Prostate gland (tissue), 2 donors: ENCODE measurements at regions not wholly inside any gene's neighbourhood (a gene's known extent, or its start where the extent isn't known, plus 50 kb on each side); places are given as distances from the start of the nearest gene placed in this dataset.

ENCODE experiments used
- DNase-seq: peaks from one replicate; pipeline ENCODE4 v3.0.0-alpha.2; 2019; ENCODE audit warnings: low spot score
- H3K27ac ChIP-seq, 2 donors: fragments of 200-600 bp; sonication (generic); 2 replicates each; pipeline ENCODE4 v1.5.1; 2017 to 2019
- H3K27me3 ChIP-seq: fragments of 200-600 bp; sonication (generic); replicated peaks from 2 replicates; pipeline ENCODE4 v1.5.1; 2019; ENCODE audit not compliant: insufficient read depth
- H3K36me3 ChIP-seq, 2 donors: fragments of 200-600 bp; sonication (generic); 1 replicate in 1 of 2; 2 replicates in 1 of 2; pipeline versions ENCODE4 v1.5.1 to v1.8.1; 2017 to 2019
- H3K4me1 ChIP-seq: fragments of 200-600 bp; sonication (generic); replicated peaks from 2 replicates; pipeline ENCODE4 v1.5.1; 2019
- H3K4me3 ChIP-seq, 2 donors: fragments of 200-600 bp; sonication (generic); 2 replicates each; pipeline ENCODE4 v1.5.1; 2017 to 2019
- H3K9me3 ChIP-seq: fragments of 200-600 bp; sonication (generic); 2 replicates; pipeline ENCODE4 v1.5.1; 2017
- POLR2A ChIP-seq: fragments of 450-650 bp; IDR thresholded peaks from one replicate; pipeline ENCODE4 v1.6.1; 2016; ENCODE audit warnings: antibody characterized with exemption, mild to moderate bottlenecking
- POLR2AphosphoS5 ChIP-seq: sonication (generic); formaldehyde crosslinking; IDR thresholded peaks from one replicate; pipeline ENCODE4 v1.6.1; 2017; ENCODE audit warnings: antibody characterized with exemption
- WGBS: methylation state at CpG from one replicate; pipeline ENCODE4 v1.1.5; 2018; 5-methylcytosine and 5-hydroxymethylcytosine counted together
- intact Hi-C: fragments of 100-400 bp; cut with DNase I; formaldehyde crosslinking; loops from one replicate; pipeline ENCODE4 v1.14.2; 2022
- TF ChIP-seq, protein P1 (sequence below), 4 experiments: fragments of 200-600 bp in 2 of 4; fragments of 450-650 bp in 2 of 4; sonication (generic) in 2 of 4; IDR thresholded peaks; 1 replicate in 3 of 4; 2 replicates in 1 of 4; pipeline ENCODE4 v1.5.1; 2016 to 2019; ENCODE audit warnings: antibody characterized with exemption in 4 of 4, mild to moderate bottlenecking in 2 of 4, moderate library complexity in 2 of 4

DNA sequence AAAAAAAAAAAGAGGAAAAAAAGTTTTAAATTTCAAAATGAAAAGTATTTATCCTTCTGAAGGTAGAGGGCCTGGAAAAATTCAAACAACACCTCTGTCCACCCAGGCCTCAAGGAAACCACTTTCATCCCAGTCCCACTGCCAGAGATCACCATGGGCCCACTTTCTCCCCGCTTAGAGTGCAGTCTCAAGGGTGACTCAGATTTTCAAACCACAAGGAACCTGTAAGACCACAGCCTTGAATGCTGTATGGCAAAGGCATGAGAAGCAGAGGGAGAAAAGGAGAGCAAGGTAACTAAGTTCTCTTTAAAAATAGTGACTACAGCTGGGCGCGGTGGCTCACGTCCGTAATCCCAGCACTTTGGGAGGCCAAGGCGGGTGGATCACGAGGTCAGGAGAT lies 87.9 kb upstream of the PACRGL start:
- Histone ChIP-seq H3K27ac (no peak overlapping the region), H3K36me3 (no peaks in the 10 kb centered on the region), H3K4me1 (no peaks in the 10 kb centered on the region), H3K4me3 (no peak overlapping the region), H3K27me3 (no peaks in the 10 kb centered on the region), H3K9me3 (no peaks in the 10 kb centered on the region)
- intact Hi-C loops: no loop called here
- TF ChIP-seq POLR2AphosphoS5 (no peak), POLR2A (no peak)
- TF ChIP-seq, protein P1, sequence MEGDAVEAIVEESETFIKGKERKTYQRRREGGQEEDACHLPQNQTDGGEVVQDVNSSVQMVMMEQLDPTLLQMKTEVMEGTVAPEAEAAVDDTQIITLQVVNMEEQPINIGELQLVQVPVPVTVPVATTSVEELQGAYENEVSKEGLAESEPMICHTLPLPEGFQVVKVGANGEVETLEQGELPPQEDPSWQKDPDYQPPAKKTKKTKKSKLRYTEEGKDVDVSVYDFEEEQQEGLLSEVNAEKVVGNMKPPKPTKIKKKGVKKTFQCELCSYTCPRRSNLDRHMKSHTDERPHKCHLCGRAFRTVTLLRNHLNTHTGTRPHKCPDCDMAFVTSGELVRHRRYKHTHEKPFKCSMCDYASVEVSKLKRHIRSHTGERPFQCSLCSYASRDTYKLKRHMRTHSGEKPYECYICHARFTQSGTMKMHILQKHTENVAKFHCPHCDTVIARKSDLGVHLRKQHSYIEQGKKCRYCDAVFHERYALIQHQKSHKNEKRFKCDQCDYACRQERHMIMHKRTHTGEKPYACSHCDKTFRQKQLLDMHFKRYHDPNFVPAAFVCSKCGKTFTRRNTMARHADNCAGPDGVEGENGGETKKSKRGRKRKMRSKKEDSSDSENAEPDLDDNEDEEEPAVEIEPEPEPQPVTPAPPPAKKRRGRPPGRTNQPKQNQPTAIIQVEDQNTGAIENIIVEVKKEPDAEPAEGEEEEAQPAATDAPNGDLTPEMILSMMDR (IDR thresholded peaks at IDR 0.05): no peak
- DNase-seq: no peak
- WGBS: 82% methylated on average over 7 of the region's 7 CpGs

DNA sequence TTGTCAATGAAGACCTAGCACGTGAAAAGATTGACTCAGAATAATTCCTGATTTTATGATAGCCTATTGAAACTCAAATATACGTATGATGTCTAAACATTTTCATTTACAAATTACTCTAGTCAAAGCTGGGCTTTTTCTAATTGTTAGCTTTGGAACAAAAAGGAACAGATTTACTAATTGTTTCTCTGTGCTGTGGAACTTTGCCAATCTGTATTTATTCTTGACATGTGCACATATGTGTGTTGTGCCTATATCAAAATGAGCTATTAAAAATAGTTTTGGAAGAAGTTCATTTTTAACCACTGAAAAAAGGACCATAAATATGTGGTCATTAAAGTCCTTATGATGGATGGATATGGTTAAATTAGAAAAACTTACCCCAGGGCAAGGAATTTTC lies 85.4 kb upstream of the PACRGL start:
- TF ChIP-seq POLR2A (no peak), POLR2AphosphoS5 (no peak)
- TF ChIP-seq, protein P1 (IDR thresholded peaks at IDR 0.05): no peak
- Histone ChIP-seq H3K27ac (no peak overlapping the region), H3K9me3 (no peaks in the 10 kb centered on the region), H3K36me3 (no peaks in the 10 kb centered on the region), H3K4me3 (no peak overlapping the region), H3K4me1 (no peaks in the 10 kb centered on the region), H3K27me3 (no peaks in the 10 kb centered on the region)
- 58% methylated on average over 2 of the region's 2 CpGs for WGBS
- intact Hi-C loops: no loop called here
- no peak for DNase-seq

DNA sequence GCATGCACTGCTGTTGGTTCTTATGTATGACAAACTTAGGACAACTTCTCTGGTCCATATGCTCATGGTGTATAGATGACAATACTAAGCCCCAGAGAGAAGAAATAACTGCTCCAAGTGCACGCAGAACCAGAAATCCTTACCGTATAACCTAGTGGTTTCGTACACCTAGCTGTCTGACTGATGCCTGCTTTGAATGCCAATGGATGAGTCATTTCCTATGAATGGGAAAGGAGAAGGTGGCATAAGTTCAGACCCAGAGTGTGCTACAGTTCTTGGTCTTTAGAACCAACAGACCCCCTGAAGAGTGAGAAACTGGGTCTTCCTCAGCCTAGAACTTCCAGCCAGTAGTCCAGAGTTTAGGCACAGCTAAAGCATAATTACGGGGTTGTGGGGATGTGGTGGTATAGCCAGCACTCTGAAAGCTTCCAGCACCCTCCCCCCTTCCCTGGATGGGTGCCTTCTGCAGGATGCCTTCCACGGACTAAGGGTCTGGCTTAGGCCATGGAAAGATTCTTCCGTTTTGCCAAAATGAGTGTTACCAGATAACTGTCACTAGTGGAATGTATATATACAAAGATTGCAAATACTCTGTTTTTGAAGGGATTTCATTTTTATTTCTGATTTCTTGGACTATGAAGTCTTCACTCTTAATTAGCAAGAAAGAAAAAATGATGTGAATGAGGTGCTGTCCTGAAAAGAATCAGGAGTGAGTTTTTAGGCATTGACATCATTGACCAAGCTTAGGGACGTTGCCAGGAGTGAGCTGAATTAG lies 84.6 kb upstream of the PACRGL start:
- 86% methylated on average over 7 of the region's 7 CpGs for WGBS
- DNase-seq: no peak
- Histone ChIP-seq H3K4me1 (no peaks in the 10 kb centered on the region), H3K36me3 (no peaks in the 10 kb centered on the region), H3K27ac (no peak overlapping the region), H3K4me3 (no peak overlapping the region), H3K9me3 (no peaks in the 10 kb centered on the region), H3K27me3 (no peaks in the 10 kb centered on the region)
- TF ChIP-seq POLR2A: no peak
- no peak for TF ChIP-seq POLR2AphosphoS5
- TF ChIP-seq, protein P1 (IDR thresholded peaks at IDR 0.05): no peak
- intact Hi-C loops: no loop called here

DNA sequence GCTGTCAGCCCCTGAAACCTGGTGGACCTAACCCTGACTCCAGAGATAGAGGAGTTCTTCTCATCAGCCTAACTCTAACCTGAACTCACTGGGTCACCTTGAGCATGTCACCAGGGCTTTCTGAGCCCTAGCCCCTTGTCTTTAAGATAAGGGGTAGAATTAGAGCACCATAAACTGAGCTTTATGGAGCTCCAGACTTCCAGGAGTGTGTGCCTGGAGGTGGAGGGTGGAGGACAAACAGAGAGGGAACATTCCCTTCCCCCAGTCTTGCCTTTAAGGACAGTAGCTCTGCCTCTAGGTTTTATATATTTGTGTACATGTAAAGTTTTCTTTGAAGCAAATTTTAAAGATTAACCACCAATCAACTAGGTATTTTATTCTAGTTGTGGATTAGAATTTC lies 83.9 kb upstream of the PACRGL start:
- TF ChIP-seq POLR2A (no peak), POLR2AphosphoS5 (peak; percentile 31)
- TF ChIP-seq, protein P1 (IDR thresholded peaks at IDR 0.05): no peak
- Histone ChIP-seq H3K9me3 (no peaks in the 10 kb centered on the region), H3K4me1 (no peaks in the 10 kb centered on the region), H3K4me3 (no peak overlapping the region), H3K36me3 (no peaks in the 10 kb centered on the region), H3K27me3 (no peaks in the 10 kb centered on the region), H3K27ac (no peak overlapping the region)
- intact Hi-C loops: no loop called here
- DNase-seq: peak; percentile 8

DNA sequence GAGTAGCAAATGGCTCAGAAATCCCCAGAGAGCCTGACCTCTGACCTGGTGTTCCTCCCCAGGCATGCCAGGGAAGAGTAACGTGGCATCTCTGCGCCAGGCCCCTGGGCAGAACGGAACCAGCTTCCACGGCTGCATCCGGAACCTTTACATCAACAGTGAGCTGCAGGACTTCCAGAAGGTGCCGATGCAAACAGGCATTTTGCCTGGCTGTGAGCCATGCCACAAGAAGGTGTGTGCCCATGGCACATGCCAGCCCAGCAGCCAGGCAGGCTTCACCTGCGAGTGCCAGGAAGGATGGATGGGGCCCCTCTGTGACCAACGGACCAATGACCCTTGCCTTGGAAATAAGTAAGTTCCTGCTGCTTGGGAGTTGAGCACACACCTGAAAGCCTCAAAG lies 83.4 kb upstream of the PACRGL start:
- no peak for DNase-seq
- TF ChIP-seq, protein P1 (IDR thresholded peaks at IDR 0.05): no peak
- no peak for TF ChIP-seq POLR2A
- no peak for TF ChIP-seq POLR2AphosphoS5
- no peak overlapping the region for H3K27ac ChIP-seq
- intact Hi-C loops: no loop called here
- no peaks in the 10 kb centered on the region for H3K27me3 ChIP-seq
- no peak overlapping the region for H3K4me3 ChIP-seq
- no peaks in the 10 kb centered on the region for H3K36me3 ChIP-seq
- WGBS: 71% methylated on average over 8 of the region's 8 CpGs
- H3K4me1 ChIP-seq: no peaks in the 10 kb centered on the region
- H3K9me3 ChIP-seq: no peaks in the 10 kb centered on the region
